ENCODE measurements at regions not wholly inside any gene's neighbourhood (a gene's known extent, or its start where the extent isn't known, plus 50 kb on each side); places are given as distances from the start of the nearest gene placed in this dataset.

- no peak for TF ChIP-seq TAF1 (IDR thresholded peaks at IDR 0.05; ENCODE audit: borderline replicate concordance, insufficient read depth, low read length)
- no peak for TF ChIP-seq REST (IDR thresholded peaks at IDR 0.05; ENCODE audit: insufficient read depth in 1 of 2, low read depth in 2 of 2, low read length in 2 of 2)
- no peak for TF ChIP-seq POLR2AphosphoS5 (IDR thresholded peaks at IDR 0.05; ENCODE audit: low read depth, low read length)
- TF ChIP-seq SIN3A (IDR thresholded peaks at IDR 0.05; ENCODE audit: borderline replicate concordance, insufficient read depth, low read length), result no peak
Observed at GRCh38 chr5:155929112-155929511, 397.9 kb upstream of the SGCD start.
